ENCODE measurements at regions not wholly inside any gene's neighbourhood (a gene's known extent, or its start where the extent isn't known, plus 50 kb on each side); places are given as distances from the start of the nearest gene placed in this dataset.

DNA sequence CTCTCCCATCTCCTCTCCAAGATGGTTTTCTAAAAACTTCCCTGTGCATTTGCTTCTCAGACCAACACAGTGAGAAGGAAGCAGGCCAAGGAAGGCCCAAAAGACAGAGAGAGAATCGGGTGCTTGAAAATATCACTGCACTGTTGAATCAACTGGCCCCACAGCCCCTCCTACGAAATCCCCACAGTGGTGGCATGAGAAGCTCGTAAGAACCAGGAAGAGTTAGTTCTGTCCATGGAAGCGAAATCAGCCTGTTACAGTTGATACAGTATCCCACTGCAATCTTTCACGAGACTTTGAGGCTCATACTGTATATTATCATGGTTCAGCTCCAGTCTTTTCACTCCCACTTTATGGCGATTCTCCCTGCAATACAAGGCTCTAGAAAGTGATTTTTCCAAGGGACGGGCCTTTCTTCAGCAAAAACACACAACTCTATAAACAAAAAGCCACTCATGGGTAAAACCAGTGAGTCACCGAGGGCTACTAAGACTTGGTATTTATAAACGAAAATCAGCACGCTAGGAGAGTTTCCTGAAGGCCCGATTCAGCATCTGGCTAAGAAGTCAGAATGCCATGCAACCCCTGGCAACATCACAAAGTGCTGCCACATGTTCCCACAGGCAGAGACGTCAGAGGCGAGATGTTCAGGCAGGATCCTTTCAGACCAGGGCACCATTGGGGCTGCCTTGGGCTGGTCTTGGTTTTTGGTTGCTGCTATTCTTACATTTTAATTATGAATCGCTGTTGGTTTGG lies 185.7 kb downstream of the IRX5 start:
- DNase-seq (ENCODE audit: low read depth in 2 of 2): no peak

DNA sequence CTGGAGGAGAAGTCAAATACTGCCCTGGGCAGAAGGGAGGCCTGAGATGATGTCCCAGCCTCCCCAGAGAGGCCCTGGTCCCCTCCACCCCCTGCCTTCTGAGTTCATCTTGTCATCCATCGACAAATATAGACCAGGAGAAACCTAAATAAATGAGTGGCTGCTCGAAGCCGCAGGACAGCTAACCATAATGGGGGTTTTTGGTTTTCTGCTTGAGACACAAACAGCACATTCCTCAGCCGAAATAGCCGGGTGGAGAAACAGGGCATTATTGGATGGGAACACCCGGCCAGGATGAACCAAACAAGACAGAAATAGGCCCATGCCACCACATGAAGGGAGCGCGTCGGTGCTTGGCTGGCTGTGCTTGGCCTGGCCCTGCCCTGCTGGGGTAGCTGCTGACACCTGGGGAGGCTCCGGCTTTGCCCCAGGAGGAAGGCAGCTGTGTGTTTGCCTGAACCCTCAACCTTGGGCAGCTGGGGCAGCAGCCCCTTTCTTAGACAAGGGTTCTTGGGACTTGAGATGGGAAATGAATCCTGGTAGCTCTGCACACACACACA lies 188.1 kb downstream of the IRX5 start:
- DNase-seq (ENCODE audit: low read depth in 2 of 2): no peak

DNA sequence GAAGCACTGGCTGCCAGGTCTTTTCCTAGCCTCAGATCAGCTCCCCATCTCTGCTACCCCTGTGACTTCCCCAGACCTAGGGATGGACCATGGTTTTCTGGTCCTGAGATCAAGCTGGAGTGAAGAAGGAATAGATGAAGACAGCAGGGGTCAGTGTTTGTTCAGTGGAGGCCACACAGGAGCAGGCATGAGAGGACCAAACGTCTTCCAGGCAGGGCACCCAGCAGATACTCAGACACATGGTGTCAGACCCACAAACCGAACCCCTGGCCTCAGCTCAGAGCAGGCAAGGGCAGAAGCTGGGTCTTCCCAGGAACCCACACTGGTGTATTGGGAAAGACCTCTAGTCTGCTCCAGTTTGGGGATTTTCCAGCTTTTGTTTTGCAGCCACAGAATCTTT lies 189.7 kb downstream of the IRX5 start:
- DNase-seq (ENCODE audit: low read depth in 2 of 2): no peak

DNA sequence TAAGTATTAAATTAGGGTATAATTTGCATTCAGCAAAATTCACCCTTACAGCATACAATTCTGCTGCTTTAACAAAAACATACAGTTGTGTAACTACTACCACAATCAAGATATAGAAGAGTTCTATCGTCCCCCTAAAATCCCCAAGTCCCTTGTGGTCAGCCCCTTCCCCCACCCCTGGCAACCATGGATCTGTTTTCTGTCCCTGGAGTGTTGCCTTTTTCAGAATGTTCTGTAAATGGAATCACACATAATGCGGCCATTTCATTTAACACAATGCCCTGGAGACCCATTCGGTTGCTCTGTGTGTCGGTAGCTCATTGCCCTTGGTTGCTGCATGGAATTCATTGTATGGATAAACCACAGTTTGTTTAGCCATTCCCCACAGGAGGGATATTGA lies 190.2 kb downstream of the IRX5 start:
- no peak for DNase-seq (ENCODE audit: low read depth in 2 of 2)

DNA sequence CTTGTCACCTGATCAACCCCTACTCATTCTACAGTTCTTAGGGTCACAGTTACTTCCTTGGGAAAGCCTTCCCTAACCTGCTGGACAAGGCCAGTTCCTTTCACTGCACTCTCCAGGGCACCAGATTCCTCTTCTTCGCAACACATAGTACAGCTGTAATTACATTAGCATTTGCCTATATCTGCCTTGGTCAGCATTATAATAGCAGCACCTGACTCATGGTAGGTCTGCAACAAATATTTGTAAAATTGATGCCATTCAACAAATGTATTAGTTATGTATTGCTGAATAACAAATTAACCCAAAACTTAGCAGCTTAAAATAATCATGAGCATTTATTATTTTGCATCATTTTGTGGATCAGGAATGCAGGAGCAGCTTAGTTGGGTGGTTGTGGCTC lies 193.0 kb downstream of the IRX5 start:
- no peak for DNase-seq (ENCODE audit: low read depth in 2 of 2)

DNA sequence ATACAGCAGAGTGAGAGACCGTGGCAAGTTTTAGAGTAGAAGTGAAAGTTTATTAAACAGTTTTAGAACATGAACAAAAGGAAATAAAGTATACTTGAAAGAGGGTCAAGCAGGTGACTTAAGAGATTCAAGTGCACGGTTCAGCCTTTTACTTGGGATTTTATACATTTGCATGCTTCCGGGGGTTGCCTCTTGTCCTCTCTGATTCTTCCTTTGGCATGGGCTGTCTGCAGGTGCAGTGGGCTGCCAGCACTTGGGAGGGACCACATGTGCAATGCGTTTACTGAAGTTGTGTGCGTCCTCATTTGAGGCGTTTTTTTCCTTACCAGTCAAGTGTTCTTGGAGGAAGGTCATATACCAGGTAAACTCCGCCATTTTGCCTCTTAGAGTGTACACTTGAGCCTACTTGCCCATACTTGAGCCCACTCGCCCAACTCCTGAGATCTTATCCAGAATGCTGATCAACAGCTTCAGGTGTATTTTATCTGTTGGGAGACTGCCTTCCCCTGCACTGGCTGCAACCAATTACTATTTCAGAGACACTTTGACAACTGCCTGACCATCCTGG lies 195.2 kb downstream of the IRX5 start:
- no peak for DNase-seq (ENCODE audit: low read depth in 2 of 2)

DNA sequence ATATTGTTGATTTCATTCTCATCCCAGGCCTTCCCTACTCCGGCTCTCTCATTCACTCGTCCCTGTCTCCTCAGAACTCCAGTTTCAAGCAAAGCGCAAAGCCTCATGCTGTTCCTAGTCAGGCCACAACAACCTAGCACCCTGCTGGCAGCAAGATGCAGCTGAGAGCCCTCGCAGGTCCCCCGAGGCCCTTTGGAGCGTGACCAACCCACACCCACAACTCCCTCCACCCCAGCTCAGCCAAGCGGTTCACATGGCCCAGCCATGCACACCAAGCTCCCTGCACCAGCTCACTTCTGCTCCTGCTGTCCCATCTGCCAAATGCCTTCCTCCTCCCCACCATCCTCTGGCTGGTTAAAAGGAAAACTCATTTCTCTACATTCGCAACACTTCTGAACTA lies 195.8 kb downstream of the IRX5 start:
- no peak for DNase-seq (ENCODE audit: low read depth in 2 of 2)

DNA sequence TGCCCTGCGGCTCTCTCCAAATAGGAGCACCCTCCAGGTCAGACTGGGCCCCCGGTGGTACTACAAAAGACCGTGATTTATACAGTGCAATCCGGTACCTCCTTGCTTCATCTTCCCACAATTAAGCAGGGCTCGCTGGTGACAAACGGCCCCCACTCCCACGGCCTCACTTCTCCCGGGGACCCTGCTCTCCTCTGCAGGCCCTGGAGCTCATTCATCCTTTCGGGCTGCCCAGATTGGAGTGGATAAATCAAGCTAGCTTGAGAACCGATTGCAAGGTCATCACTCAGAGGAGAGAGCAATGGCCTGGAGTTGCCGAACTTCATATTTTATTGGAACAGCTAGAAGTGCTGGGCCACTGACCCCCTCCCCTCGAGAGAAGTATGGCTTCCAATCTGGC lies 193.5 kb upstream of the IRX6 start:
- DNase-seq (ENCODE audit: low read depth in 2 of 2): no peak

DNA sequence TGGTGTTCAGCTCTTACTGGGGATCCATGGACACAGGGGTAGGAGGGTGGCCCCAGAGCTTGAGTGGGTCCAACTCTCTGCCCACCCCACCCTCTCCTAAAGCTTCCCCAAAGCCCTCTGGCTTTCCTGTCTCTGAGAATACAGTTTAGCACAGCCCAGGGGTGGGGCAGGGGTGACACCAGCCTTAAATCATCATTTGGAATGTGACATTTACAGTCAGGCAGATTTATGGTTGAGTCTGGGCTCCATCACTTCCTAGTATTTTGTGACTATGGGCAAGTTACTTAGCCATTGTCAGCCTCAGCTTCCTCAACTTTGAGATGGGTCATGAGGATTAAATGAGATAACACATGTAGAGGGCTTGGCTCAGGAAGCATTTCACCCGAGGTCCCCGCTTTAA lies 193.1 kb upstream of the IRX6 start:
- no peak for DNase-seq (ENCODE audit: low read depth in 2 of 2)

DNA sequence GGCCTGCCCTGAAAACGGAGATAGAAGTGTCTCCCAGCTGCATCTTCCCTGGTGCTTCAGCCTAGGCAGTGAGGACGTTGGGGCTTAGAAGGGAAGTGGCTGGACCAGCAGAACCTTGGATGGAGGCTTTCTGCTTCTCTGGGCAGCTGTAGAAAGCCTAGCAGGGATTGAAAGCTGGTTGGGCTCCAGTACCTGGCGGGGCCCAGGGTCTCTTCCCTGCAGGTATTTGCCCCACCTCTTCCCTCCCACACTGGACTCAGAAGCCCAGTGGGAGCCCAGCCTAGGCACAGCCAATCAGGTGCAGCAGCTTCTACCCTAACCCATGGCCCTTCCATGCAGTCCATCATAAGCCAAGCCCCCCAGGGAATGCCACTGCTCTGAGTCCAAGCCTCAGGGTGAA lies 190.3 kb upstream of the IRX6 start:
- no peak for DNase-seq (ENCODE audit: low read depth in 2 of 2)

DNA sequence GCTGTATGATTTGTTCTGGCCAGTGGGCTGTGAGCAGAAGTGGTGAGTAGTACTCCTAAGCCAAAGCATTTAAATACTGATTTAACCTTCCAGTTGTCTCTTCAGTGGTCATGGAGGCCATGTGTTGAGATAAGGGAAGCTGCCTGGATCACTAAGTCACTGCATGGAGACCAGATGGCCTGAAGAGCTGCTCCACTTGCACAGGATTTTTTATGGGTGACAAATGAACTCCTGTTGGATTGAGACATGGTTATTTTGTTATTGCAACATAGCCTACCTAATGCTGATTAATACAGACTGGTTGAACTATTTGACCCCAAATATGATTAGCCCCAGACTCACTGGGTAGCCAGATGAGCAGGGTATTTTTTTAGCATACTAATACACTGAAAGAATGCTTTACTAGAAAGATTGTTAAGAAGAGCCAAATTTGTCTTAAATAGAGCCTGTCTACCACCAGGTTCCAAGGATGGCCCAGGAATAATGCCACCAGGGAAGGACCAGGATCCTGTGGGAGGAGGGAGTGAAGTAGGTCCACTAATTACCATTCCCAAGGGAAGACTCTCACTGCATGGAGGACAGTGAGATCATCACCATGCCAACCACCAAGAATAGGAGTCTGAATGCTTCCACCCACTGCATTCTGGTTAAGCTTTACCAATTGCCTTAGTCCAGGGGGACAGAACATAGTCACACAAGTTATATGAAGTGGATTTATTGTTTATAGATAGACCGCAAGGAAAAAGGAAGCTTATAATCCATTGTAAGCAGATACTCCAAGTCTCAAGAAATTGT lies 187.4 kb upstream of the IRX6 start:
- no peak for DNase-seq (ENCODE audit: low read depth in 2 of 2)

DNA sequence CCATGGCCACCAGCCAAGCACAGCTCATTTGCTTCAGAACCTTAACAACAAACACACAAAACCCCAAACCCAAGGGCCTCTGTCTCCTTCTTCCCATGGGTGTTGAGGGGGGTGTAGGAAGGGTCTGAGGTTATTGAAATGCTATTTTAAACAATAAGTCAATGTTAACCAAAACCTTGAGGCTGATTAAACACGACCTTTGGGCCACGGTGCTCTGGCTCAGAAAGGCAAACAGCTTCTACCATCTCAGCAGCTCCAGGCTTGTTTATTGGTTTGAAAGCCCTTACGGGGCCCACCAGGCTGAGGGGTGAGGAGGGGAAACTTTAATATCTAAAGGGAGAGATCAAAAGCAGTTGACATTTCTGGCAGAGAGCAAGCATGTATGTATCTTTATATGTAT lies 185.7 kb upstream of the IRX6 start:
- DNase-seq (ENCODE audit: low read depth in 2 of 2): no peak

DNA sequence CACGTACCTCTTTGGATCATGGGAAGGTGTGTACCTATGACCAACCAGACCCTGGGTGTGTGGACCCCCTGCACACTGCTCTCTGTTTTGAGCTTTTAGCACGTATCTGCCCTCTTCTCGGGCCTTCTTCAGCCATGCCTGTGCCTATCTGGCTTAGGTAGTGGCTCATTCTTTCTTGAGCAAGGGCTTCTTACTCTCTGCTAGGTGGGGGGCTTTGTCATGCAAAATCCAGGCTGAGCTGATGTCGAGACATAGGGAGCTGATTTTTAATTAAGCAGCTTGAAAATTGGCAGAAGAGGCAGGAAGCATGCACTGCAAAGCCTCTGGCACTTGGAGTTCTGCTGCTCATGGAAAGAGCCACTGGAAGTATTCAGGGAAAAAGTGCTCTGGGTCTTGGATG lies 181.6 kb upstream of the IRX6 start:
- no peak for DNase-seq (ENCODE audit: low read depth in 2 of 2)

DNA sequence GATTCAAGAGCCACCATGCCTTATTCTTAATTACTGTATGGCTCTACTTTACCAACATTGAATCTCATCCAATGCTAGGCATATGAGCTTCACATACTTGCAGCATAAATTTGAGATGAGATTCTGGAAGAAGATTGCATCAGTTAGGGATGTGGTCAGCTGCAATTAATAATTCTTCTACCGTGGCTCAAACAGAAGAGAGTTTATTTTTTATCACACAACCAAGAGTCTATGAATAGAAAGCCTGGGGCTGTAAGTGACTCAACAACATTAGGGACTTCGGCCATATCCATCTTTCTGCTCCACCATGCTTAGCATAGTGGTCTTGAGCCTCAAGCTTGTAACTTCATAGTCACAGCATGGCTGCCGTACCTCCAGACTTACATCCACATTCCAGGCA lies 179.4 kb upstream of the IRX6 start:
- DNase-seq (ENCODE audit: low read depth in 2 of 2): no peak

DNA sequence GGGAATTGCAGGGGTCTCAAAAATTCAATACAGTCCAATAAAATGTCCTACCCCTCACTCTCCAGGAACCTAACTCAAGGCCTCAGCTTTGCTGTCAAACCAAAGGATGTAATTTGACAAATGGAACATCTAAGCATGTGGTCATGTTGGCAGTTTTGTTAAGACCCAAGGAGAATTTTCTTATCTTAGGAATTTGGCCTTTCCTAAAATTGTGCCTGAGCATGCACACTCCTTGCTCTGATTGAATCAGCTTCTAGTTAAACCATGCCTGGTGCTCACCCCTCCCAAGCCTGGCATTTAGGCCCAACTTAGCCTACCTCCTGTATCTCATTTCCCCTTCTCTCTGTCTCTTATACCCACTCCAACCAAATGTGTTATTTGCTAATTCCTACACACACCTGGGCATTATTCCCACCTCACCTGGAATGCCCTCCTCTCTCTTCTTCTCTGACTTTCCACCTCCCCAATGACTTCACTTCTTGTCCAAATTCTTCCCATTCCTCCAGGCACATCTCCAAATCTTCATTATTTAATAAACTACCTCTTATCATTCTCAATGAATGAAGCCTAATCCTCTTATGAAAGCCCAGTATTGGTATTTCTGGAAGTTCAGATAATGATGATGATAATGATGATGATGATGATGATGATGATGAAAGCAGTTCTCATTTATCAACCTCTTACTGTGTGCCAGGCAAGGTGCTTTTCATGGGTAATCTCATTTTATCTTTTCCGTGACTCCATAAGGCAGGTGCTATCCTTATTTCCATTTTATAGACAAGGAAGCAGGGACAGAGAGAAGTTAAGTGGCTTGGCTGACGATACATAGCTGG lies 178.0 kb upstream of the IRX6 start:
- DNase-seq (ENCODE audit: low read depth in 2 of 2): no peak

DNA sequence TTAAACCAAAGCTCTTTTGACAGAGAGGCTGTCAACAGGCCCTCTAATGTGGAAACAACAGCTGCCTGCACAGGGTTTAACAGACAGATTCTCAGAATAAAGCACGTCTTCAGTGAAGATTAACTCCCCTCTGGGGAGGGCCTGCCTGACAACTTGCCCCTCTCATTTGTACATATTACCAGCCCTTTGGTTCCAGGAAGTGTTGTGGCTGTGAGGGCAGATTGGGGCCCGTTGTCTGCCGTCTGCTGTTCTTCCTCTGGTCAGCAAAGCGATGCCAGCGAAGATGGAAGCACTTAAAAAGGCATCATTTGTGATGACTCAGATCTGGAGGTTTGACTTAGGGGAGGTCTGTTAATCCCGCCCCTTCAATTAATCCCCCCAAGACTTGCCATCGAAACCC lies 177.0 kb upstream of the IRX6 start:
- DNase-seq (ENCODE audit: low read depth in 2 of 2): no peak

DNA sequence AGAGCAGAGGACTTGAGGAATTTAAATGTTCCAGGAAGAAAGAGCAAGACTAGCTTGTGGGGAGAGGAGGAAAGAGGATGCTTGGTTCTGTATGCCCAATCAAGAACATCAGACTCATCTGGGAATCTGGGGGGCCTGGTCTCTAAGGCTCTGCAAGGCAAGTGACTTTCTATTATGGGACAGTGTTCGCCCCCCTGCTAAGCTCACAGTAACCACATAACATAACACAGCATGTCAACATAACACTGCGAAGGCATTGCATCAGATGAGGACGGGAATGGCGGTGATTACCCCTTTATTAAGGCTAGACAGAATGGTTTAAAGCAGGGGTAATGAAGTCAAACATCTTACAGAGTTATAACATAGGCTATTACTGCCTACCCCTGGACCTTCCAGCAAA lies 176.6 kb upstream of the IRX6 start:
- no peak for DNase-seq (ENCODE audit: low read depth in 2 of 2)

DNA sequence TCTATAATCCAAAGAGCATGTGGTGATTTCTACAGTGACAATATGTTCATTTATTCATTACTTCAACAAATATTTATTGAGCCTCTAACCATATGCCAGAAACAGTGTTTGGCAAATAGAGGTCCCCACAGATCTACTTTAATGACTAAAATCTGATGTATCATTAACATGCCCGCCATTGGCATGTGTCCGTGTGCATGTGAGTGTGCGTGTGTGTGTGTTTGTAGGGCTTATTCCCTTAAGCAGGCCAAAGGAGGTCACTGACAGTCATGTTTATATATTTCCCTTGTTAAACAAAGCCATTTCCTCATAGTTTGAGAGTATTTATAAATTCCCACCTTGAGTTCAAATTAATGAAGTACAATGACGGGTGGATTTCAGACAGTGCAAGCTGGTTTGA lies 174.4 kb upstream of the IRX6 start:
- no peak for DNase-seq (ENCODE audit: low read depth in 2 of 2)

DNA sequence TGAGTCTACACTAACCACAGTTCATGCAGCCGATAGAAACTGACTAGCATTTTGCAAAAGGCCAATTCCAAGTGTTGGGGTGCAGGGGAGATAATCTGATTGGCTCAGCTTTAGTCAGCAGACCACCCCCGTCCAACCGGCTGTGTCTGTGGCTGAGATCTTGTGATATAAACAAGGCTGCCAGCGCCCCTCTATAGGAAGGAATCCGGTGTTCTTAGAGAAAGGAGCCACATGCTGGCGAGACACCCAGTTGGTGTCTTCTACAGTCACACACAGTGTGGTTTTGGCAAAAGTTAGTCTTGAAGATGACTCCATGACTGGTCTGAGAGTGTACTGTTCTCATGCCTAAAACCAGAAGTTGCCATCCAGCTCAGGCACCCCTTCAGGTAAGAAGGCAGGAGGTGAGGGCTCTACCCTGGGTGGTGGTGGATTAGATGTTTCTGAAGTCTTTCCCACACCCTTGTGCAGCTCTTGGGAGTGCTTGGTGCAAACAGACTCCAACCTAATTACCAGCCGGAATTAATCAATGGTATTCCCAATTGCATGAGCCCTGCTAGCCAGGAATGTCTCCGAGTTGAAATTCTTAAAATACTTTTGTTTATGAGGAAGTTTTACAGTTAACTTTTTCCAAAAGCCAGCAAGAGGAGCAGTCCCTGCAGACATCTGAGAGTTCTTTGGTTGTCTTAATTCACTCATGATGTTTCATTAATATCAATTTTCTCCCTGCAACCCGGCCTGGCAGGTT lies 172.3 kb upstream of the IRX6 start:
- no peak for DNase-seq (ENCODE audit: low read depth in 2 of 2)

DNA sequence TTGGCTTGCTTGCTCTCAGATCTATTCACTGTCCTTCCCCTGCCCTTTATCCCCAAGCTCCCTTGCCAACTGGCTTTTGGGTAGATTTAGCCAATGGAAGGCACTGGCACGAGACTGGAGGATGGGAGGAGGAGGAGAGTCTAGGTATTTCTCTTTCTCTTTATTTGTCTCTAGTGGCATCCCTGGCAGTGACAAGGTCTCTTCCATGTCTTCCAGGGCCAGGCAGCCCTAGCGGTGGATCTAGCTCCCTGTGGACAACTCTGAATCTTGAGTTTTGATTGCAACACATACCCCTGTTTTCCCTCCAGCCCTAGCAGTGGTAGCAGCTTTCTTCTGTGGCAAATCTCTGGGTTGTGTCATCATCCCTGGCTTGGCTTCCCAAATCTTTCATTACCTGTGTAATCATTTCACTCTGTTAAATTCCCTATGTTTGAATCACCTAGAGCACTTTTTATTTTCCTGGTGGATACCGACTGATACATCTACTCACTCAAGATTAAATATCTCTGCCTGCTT lies 171.1 kb upstream of the IRX6 start:
- DNase-seq (ENCODE audit: low read depth in 2 of 2): no peak

DNA sequence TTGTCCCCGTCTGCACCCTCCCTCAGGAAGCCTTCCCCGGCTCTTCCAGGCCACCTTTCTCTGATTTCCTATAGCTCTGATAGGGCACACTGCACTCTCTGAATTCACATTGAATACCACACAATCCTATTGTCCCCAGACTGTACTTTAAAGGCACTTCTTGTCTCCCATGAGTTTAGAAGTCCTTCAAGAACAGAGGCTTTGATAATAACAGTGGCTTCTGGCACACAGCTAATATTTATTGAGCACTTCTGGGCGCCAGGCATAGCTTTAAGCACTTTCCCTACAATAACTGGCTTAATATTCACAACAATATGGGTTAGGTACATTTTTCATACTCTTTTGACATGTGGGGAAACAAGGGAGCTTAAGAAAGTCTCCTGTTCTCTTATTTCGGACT lies 169.7 kb upstream of the IRX6 start:
- no peak for DNase-seq (ENCODE audit: low read depth in 2 of 2)

All from stimulated activated CD4-positive, alpha-beta T cell treated with anti-CD3 and anti-CD28 coated beads, Interleukin-1b, Interleukin-23, amount 100 ng/mL, for 4 hours (primary cell).